ENCODE measurements at regions not wholly inside any gene's neighbourhood (a gene's known extent, or its start where the extent isn't known, plus 50 kb on each side); places are given as distances from the start of the nearest gene placed in this dataset.

- no peak for TF ChIP-seq MED1 (CRISPR knock-in tag; IDR thresholded peaks at IDR 0.05)
- no peak for TF ChIP-seq KDM3A (CRISPR knock-in tag; IDR thresholded peaks at IDR 0.05; ENCODE audit: low read depth)
- TF ChIP-seq, protein P1, sequence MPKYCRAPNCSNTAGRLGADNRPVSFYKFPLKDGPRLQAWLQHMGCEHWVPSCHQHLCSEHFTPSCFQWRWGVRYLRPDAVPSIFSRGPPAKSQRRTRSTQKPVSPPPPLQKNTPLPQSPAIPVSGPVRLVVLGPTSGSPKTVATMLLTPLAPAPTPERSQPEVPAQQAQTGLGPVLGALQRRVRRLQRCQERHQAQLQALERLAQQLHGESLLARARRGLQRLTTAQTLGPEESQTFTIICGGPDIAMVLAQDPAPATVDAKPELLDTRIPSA (CRISPR knock-in tag; IDR thresholded peaks at IDR 0.05; ENCODE audit: borderline replicate concordance): no peak
- TF ChIP-seq ZNF263 (CRISPR knock-in tag; IDR thresholded peaks at IDR 0.05): no peak
Observed at GRCh38 chr11:42012271-42012670, 552.8 kb upstream of the LRRC4C start (continued).

GRCh38 chr11:42013656-42014201 is 554.3 kb upstream of the LRRC4C start:
- no peaks in the 10 kb centered on the region for H3K4me1 ChIP-seq (ENCODE audit: insufficient read depth, low read length)
- H3K27me3 ChIP-seq (ENCODE audit: control insufficient read depth in 1 of 2, insufficient read depth in 2 of 2, low read length in 2 of 2): no peaks in the 10 kb centered on the region
- no peak overlapping the region for H2AFZ ChIP-seq (ENCODE audit: low read length)
- no peaks in the 10 kb centered on the region for H4K20me1 ChIP-seq (ENCODE audit: insufficient read depth, low read length)
- no peak overlapping the region for H3K27ac ChIP-seq (ENCODE audit: extremely low read length, insufficient read depth, low read length)
- H3K4me2 ChIP-seq (ENCODE audit: low read depth, low read length): no peak overlapping the region
- CTCF ChIA-PET (ENCODE audit: low intra/inter-chr PET ratio, low total read pairs): no interaction called here
- intact Hi-C loops (cut with micrococcal nuclease; ENCODE audit: unreplicated experiment) (no loop called here), in situ Hi-C loops (cut with HindIII; ENCODE audit: extremely low pct_ligation_motif_present, low pct_unique_long_range_greater_than_20kb) (no loop called here)
- peaks cover 92% of the 10 kb centered on the region for H3K9me3 ChIP-seq (ENCODE audit: low read length)
- no peak for TF ChIP-seq MAZ (IDR thresholded peaks at IDR 0.05; ENCODE audit: borderline replicate concordance, low read depth, low read length)
- TF ChIP-seq MAZ (CRISPR knock-in tag; IDR thresholded peaks at IDR 0.05; ENCODE audit: low read depth): no peak
- TF ChIP-seq ZNF761 (CRISPR knock-in tag; conservative IDR thresholded peaks at IDR 0.05): no peak
- TF ChIP-seq STAG1 (CRISPR knock-in tag; IDR thresholded peaks at IDR 0.05): no peak
- TF ChIP-seq KLF11 (CRISPR knock-in tag; IDR thresholded peaks at IDR 0.05): no peak
- no peak for TF ChIP-seq ZNF256 (CRISPR knock-in tag; conservative IDR thresholded peaks at IDR 0.05)
- TF ChIP-seq ZNF292 (CRISPR knock-in tag; IDR thresholded peaks at IDR 0.05; ENCODE audit: borderline replicate concordance, low read depth): no peak
- no peaks in the 10 kb centered on the region for H3K36me3 ChIP-seq (replicated peaks in 1 of 2; ENCODE audit: control insufficient read depth in 1 of 2, insufficient read depth in 2 of 2, low read length in 2 of 2)
- H3K9ac ChIP-seq (ENCODE audit: insufficient read depth, low read depth, low read length): no peak overlapping the region
- 12% methylated on average over 6 of the region's 6 CpGs for WGBS (ENCODE audit: low lambda C conversion rate)
- BruUV-seq (replicated peaks): no TSS peak
- no peaks in the 10 kb centered on the region for H3K79me2 ChIP-seq (ENCODE audit: insufficient read depth, low read length)
- no peak overlapping the region for H3K4me3 ChIP-seq (replicated peaks in 1 of 3; ENCODE audit: insufficient read depth in 1 of 3, low read depth in 2 of 3, low read length in 3 of 3)
- POLR2A ChIA-PET: no interaction called here
- ATAC-seq (no peak), DNase-seq (ENCODE audit: low spot score) (no peak), FAIRE-seq (no peak)
